Endothelial cell of umbilical vein (primary cell): ENCODE measurements at regions not wholly inside any gene's neighbourhood (a gene's known extent, or its start where the extent isn't known, plus 50 kb on each side); places are given as distances from the start of the nearest gene placed in this dataset.

Source experiments
- BruUV-seq: library from RNA; stranded (reverse); fragments of 400-500 nt; replicated peaks from 2 replicates; lab custom pipeline; 2021; lab: Mats Ljungman, UMichigan
- CTCF ChIA-PET: fragments of 300-600, 350-600 bp; sonication (Branson Sonifier 250); formaldehyde crosslinking; loops from one replicate; lab custom pipeline; 2021; ENCODE audit warnings: antibody characterized with exemption, inconsistent platforms; lab: Charles Lee
- POLR2A ChIA-PET: fragments of 300-600, 350-600 bp; sonication (Branson Sonifier 250); formaldehyde crosslinking; loops from one replicate; lab custom pipeline; 2021; ENCODE audit warnings: antibody characterized with exemption, inconsistent platforms; lab: Charles Lee
- DNase-seq: peaks from one replicate; pipeline ENCODE4 v3.0.0-alpha.2; 2011; ENCODE audit warnings: low read depth, low spot score
- FAIRE-seq: peaks from 2 replicates; lab custom pipeline; 2011; peaks lifted over from hg19 to GRCh38; lab: Jason Lieb, UNC
- H2AFZ ChIP-seq: 2 replicates; pipeline ENCODE4 v1.6.0; 2012; ENCODE audit warnings: low read depth, low read length, control low read depth, inconsistent platforms
- H3K27ac ChIP-seq: 2 replicates; pipeline ENCODE4 v1.5.1; 2011; ENCODE audit warnings: low read depth, mild to moderate bottlenecking, control low read depth, low read length, moderate library complexity; ENCODE audit not compliant: insufficient read depth
- H3K27me3 ChIP-seq, 2 experiments: 2 replicates each; pipeline versions ENCODE4 v1.6.0 to v1.6.1; 2011; ENCODE audit warnings: low read length in 2 of 2, mixed read lengths in 1 of 2; ENCODE audit not compliant: control insufficient read depth in 2 of 2, insufficient read depth in 2 of 2
- H3K36me3 ChIP-seq, 2 experiments: 2 replicates in 1 of 2; 3 replicates in 1 of 2; pipeline ENCODE4 v1.5.1; 2011; ENCODE audit warnings: low read length in 2 of 2, mild to moderate bottlenecking in 1 of 2, moderate library complexity in 1 of 2; ENCODE audit not compliant: control insufficient read depth in 2 of 2, insufficient read depth in 2 of 2; ENCODE audit errors: extremely low read depth in 1 of 2
- H3K4me1 ChIP-seq: 3 replicates; pipeline ENCODE4 v1.5.1; 2011; ENCODE audit warnings: mild to moderate bottlenecking, low read length; ENCODE audit not compliant: control insufficient read depth, insufficient read depth; ENCODE audit errors: extremely low read depth
- H3K4me2 ChIP-seq: 2 replicates; pipeline ENCODE4 v1.6.1; 2011; ENCODE audit warnings: low read length, control low read depth, mixed read lengths; ENCODE audit not compliant: insufficient read depth
- H3K4me3 ChIP-seq, 3 experiments: fragments of 200-600 bp in 1 of 3; sonication (generic), shearing (Covaris generic) in 1 of 3; replicated peaks in 1 of 3; 2 replicates each; pipeline ENCODE4 v1.5.1; 2011 to 2016; ENCODE audit warnings: control low read depth in 3 of 3, low read length in 3 of 3, mild to moderate bottlenecking in 2 of 3, inconsistent platforms in 1 of 3, low read depth in 1 of 3, moderate library complexity in 1 of 3; ENCODE audit not compliant: insufficient read depth in 1 of 3
- H3K79me2 ChIP-seq: 2 replicates; pipeline ENCODE4 v1.6.0; 2012; ENCODE audit warnings: low read length, inconsistent platforms; ENCODE audit not compliant: control insufficient read depth, insufficient read depth
- H3K9ac ChIP-seq: replicated peaks from 2 replicates; pipeline ENCODE3; 2011; ENCODE audit warnings: low read length, control low read depth; ENCODE audit not compliant: insufficient read depth; ENCODE audit errors: extremely low read depth
- H3K9me1 ChIP-seq: replicated peaks from 3 replicates; pipeline ENCODE4 v1.6.0; 2011; ENCODE audit warnings: mild to moderate bottlenecking, low read length; ENCODE audit not compliant: control insufficient read depth, insufficient read depth; ENCODE audit errors: extremely low read depth
- H3K9me3 ChIP-seq: replicated peaks from 2 replicates; pipeline ENCODE4 v1.5.1; 2012; ENCODE audit warnings: low read length, inconsistent platforms; ENCODE audit not compliant: control insufficient read depth, insufficient read depth
- H4K20me1 ChIP-seq: replicated peaks from 2 replicates; pipeline ENCODE3; 2011; ENCODE audit warnings: mild to moderate bottlenecking, low read length; ENCODE audit not compliant: control insufficient read depth, insufficient read depth; ENCODE audit errors: extremely low read depth
- CTCF ChIP-seq, 2 donors: IDR thresholded peaks; 1 replicate in 1 of 2; 2 replicates in 1 of 2; pipeline ENCODE4 v1.5.1; 2011; ENCODE audit warnings: low read length in 2 of 2, mild to moderate bottlenecking in 2 of 2, moderate library complexity in 2 of 2, control low read depth in 1 of 2, inconsistent platforms in 1 of 2, low read depth in 1 of 2; ENCODE audit not compliant: insufficient read depth in 1 of 2; ENCODE audit errors: extremely low read depth in 1 of 2
- FOS ChIP-seq: IDR thresholded peaks from 2 replicates; pipeline ENCODE4 v1.6.1; 2011; ENCODE audit warnings: mild to moderate bottlenecking, low read length, moderate library complexity, borderline replicate concordance; ENCODE audit not compliant: insufficient read depth
- JUN ChIP-seq: IDR thresholded peaks from 2 replicates; pipeline ENCODE4 v1.6.1; 2011; ENCODE audit warnings: borderline replicate concordance, low read depth; ENCODE audit not compliant: insufficient read length, insufficient read depth
- MYC ChIP-seq: IDR thresholded peaks from one replicate; pipeline ENCODE4 v1.6.1; 2011; ENCODE audit warnings: mild to moderate bottlenecking, low read depth, low read length
- POLR2AphosphoS5 ChIP-seq: IDR thresholded peaks from 2 replicates; pipeline ENCODE4 v1.6.1; 2012; ENCODE audit warnings: low read depth, mild to moderate bottlenecking, control low read depth, low read length, moderate library complexity; ENCODE audit not compliant: insufficient read depth
- dilution Hi-C: fragments of 300-500 bp; cut with MboI; formaldehyde crosslinking; loops from one replicate; pipeline ENCODE4 v1.15.0; 2019; ENCODE audit warnings: low sequenced_read_pairs; ENCODE audit not compliant: extremely low pct_ligation_motif_present
- intact Hi-C: fragments of 100-400 bp; cut with micrococcal nuclease; formaldehyde crosslinking; loops from one replicate; pipeline ENCODE4 v1.10.0; 2022
- TF ChIP-seq, protein P1 (sequence below): IDR thresholded peaks from 2 replicates; pipeline ENCODE4 v1.6.1; 2011; ENCODE audit not compliant: insufficient read depth, insufficient read length

- no peak overlapping the region for H2AFZ ChIP-seq
- no peaks in the 10 kb centered on the region for H3K79me2 ChIP-seq
- intact Hi-C loops (no loop called here), dilution Hi-C loops (no loop called here)
- no peaks in the 10 kb centered on the region for H3K9me3 ChIP-seq
- CTCF ChIA-PET: interaction anchor here (1.1 kb wide), 1 partner anchor 15 kb away, joined by 3 read pairs; no protein-coding TSS in a partner anchor
- H3K4me3 ChIP-seq: no peak overlapping the region
- no peaks in the 10 kb centered on the region for H3K4me1 ChIP-seq
- H3K9ac ChIP-seq: no peak overlapping the region
- no peak overlapping the region for H3K4me2 ChIP-seq
- H4K20me1 ChIP-seq: no peaks in the 10 kb centered on the region
- H3K9me1 ChIP-seq: no peaks in the 10 kb centered on the region
- DNase-seq (no peak), FAIRE-seq (no peak)
- TF ChIP-seq MYC: no peak
- no peak for TF ChIP-seq CTCF (IDR thresholded peaks at IDR 0.05; ENCODE audit: extremely low read depth in 1 of 2, insufficient read depth in 1 of 2, low read depth in 1 of 2, low read length in 2 of 2)
- BruUV-seq: no TSS peak
- H3K27ac ChIP-seq: no peak overlapping the region
- POLR2A ChIA-PET: no interaction called here
- H3K27me3 ChIP-seq: no peaks in the 10 kb centered on the region
- H3K36me3 ChIP-seq: no peaks in the 10 kb centered on the region
Measured at GRCh38 chr14:28436821-28437220, 329.8 kb upstream of the FOXG1 start.

DNA sequence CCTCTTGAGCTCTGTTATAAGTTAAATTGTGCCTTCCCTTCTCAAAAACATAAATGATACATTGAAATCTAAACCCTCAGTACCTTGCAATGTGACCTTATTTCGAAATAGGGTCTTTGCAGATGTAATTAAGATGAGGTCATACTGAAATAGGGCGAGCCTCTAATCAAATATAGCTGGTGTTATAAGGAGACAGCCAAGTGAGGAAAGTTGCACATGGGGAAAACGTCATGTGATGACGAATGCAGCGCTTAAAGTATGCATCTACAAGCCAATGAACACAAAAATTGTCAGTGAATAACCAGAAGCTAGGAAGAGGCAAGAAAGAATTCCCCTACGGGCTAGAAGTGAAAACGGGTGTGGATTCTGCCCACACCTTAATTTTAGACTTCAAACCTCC, 305.2 kb upstream of the FOXG1 start:
- no peaks in the 10 kb centered on the region for H3K4me1 ChIP-seq
- no peak overlapping the region for H3K4me3 ChIP-seq
- no peaks in the 10 kb centered on the region for H3K9me1 ChIP-seq
- DNase-seq (no peak), FAIRE-seq (no peak)
- H3K27ac ChIP-seq: no peak overlapping the region
- dilution Hi-C loops: no loop called here
- POLR2A ChIA-PET: no interaction called here
- intact Hi-C loops: no loop called here
- no peaks in the 10 kb centered on the region for H4K20me1 ChIP-seq
- TF ChIP-seq MYC (no peak), JUN (no peak), POLR2AphosphoS5 (no peak), FOS (no peak)
- TF ChIP-seq, protein P1, sequence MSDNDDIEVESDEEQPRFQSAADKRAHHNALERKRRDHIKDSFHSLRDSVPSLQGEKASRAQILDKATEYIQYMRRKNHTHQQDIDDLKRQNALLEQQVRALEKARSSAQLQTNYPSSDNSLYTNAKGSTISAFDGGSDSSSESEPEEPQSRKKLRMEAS: no peak
- H3K4me2 ChIP-seq: no peak overlapping the region
- H3K9me3 ChIP-seq: no peaks in the 10 kb centered on the region
- no peak overlapping the region for H3K9ac ChIP-seq
- CTCF ChIA-PET: no interaction called here
- no peaks in the 10 kb centered on the region for H3K79me2 ChIP-seq
- no TSS peak for BruUV-seq
- no peak overlapping the region for H2AFZ ChIP-seq
- H3K27me3 ChIP-seq: no peaks in the 10 kb centered on the region
- H3K36me3 ChIP-seq: no peaks in the 10 kb centered on the region
